Choroid plexus epithelial cell (primary cell): ENCODE measurements at regions not wholly inside any gene's neighbourhood (a gene's known extent, or its start where the extent isn't known, plus 50 kb on each side); places are given as distances from the start of the nearest gene placed in this dataset.

Experiments
- DNase-seq: peaks from one replicate; pipeline ENCODE4 v3.0.0-alpha.2; 2010; ENCODE audit warnings: low read depth
- H3K4me3 ChIP-seq: 2 replicates; pipeline ENCODE4 v1.5.1; 2011; ENCODE audit warnings: low read depth, mild to moderate bottlenecking, control low read depth, low read length, moderate library complexity
- CTCF ChIP-seq: conservative IDR thresholded peaks from 2 replicates; pipeline ENCODE4 v1.5.1; 2011; ENCODE audit warnings: low read depth, mild to moderate bottlenecking, control low read depth, inconsistent platforms, low read length, moderate library complexity

- DNase-seq = no peak
- no peak overlapping the region for H3K4me3 ChIP-seq
- TF ChIP-seq CTCF = no peak
These were observed 222.8 kb downstream of the FBXO15 start for GRCh38 chr18:73924836-73925235.

GRCh38 chr18:73924307-73924706 lies 223.3 kb downstream of the FBXO15 start:
- H3K4me3 ChIP-seq = no peak overlapping the region
- TF ChIP-seq CTCF = no peak
- no peak for DNase-seq

GRCh38 chr18:73923866-73924265 lies 223.8 kb downstream of the FBXO15 start:
- H3K4me3 ChIP-seq = no peak overlapping the region
- DNase-seq = no peak
- no peak for TF ChIP-seq CTCF

GRCh38 chr18:73920033-73920432 lies 227.6 kb downstream of the FBXO15 start:
- DNase-seq = no peak
- no peak for TF ChIP-seq CTCF
- no peak overlapping the region for H3K4me3 ChIP-seq

- no peak for DNase-seq
- H3K4me3 ChIP-seq = no peak overlapping the region
- no peak for TF ChIP-seq CTCF
These were observed 228.8 kb downstream of the FBXO15 start for GRCh38 chr18:73918816-73919215.

- DNase-seq = no peak
- no peak for TF ChIP-seq CTCF
- H3K4me3 ChIP-seq = no peak overlapping the region
These were observed 230.6 kb downstream of the FBXO15 start for GRCh38 chr18:73917046-73917445.

- no peak for TF ChIP-seq CTCF
- no peak for DNase-seq
- H3K4me3 ChIP-seq = no peak overlapping the region
These were observed 234.1 kb downstream of the FBXO15 start for GRCh38 chr18:73913505-73913904.
